ENCODE measurements at regions not wholly inside any gene's neighbourhood (a gene's known extent, or its start where the extent isn't known, plus 50 kb on each side); places are given as distances from the start of the nearest gene placed in this dataset.

DNA sequence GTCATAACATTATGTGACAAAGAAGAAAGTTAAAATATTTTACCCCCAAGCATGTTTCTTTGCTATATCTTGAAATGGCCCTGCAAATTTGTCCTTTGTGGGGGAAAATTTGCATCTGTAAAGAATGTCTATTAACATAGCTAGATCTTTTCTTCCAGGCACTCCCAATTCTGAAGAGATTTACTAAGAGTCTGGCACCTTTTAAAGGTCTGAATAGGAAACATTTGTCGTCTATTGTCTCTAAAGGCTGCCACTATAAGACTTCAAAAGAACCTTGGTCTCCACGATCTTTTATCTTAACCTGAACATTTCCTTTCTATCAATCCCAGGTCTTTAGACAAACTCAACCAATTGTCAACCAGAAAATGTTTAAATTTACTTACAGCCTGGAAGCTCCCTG is 128.6 kb upstream of the VCX start:
- no TSS peak for BruUV-seq (replicated peaks)
- intact Hi-C loops (cut with micrococcal nuclease; ENCODE audit: unreplicated experiment), result no loop called here
- POLR2A ChIA-PET, result no interaction called here
- H3K9me3 ChIP-seq (ENCODE audit: low read length), result no peaks in the 10 kb centered on the region
- in situ Hi-C loops (cut with HindIII; ENCODE audit: extremely low pct_ligation_motif_present, low pct_unique_long_range_greater_than_20kb), result no loop called here
- H3K9ac ChIP-seq (ENCODE audit: insufficient read depth, low read depth, low read length), result no peak overlapping the region
- ATAC-seq (no peak), DNase-seq (ENCODE audit: low spot score) (no peak), FAIRE-seq (no peak)
- no peak for TF ChIP-seq ZNF552 (CRISPR knock-in tag; IDR thresholded peaks at IDR 0.05; ENCODE audit: borderline replicate concordance)
- H3K79me2 ChIP-seq (ENCODE audit: insufficient read depth, low read length), result no peaks in the 10 kb centered on the region
- H3K4me3 ChIP-seq (replicated peaks in 1 of 3; ENCODE audit: insufficient read depth in 1 of 3, low read depth in 2 of 3, low read length in 3 of 3), result no peak overlapping the region
- H4K20me1 ChIP-seq (ENCODE audit: insufficient read depth, low read length), result no peaks in the 10 kb centered on the region
- H3K36me3 ChIP-seq (replicated peaks in 1 of 2; ENCODE audit: control insufficient read depth in 1 of 2, insufficient read depth in 2 of 2, low read length in 2 of 2), result no peaks in the 10 kb centered on the region
- no peaks in the 10 kb centered on the region for H3K27me3 ChIP-seq (ENCODE audit: control insufficient read depth in 1 of 2, insufficient read depth in 2 of 2, low read length in 2 of 2)
- no peak overlapping the region for H2AFZ ChIP-seq (ENCODE audit: low read length)
- H3K4me2 ChIP-seq (ENCODE audit: low read depth, low read length), result no peak overlapping the region
- CTCF ChIA-PET (ENCODE audit: low intra/inter-chr PET ratio, low total read pairs), result no interaction called here
- WGBS (ENCODE audit: low lambda C conversion rate), result 9% methylated on average over 2 of the region's 2 CpGs
- no peak overlapping the region for H3K27ac ChIP-seq (ENCODE audit: extremely low read length, insufficient read depth, low read length)
- no peaks in the 10 kb centered on the region for H3K4me1 ChIP-seq (ENCODE audit: insufficient read depth, low read length)

DNA sequence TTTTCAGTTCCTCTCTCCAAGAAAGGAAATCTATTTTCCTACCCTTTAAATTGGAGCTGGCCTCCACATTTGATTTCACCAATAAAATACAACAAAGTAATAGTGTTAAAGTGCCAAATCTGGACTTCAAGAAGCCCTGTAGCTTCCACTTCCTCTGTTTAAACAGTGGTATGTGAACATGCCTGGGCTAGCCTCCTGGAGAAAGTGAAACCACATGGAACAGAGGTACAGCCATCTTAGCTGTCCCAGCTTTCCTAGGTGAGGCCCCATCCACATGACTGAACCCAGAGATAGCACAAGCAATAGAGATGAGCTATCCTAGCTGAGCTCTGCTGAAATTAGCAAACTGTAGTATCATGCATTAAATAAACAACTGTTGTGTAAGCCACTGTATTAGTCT is 131.8 kb upstream of the VCX start:
- BruUV-seq (replicated peaks), result no TSS peak
- Histone ChIP-seq H3K4me1 (ENCODE audit: insufficient read depth, low read length) (no peaks in the 10 kb centered on the region), H3K4me2 (ENCODE audit: low read depth, low read length) (no peak overlapping the region), H3K27ac (ENCODE audit: extremely low read length, insufficient read depth, low read length) (no peak overlapping the region), H3K9ac (ENCODE audit: insufficient read depth, low read depth, low read length) (no peak overlapping the region), H3K4me3 (replicated peaks in 1 of 3; ENCODE audit: insufficient read depth in 1 of 3, low read depth in 2 of 3, low read length in 3 of 3) (no peak overlapping the region), H4K20me1 (ENCODE audit: insufficient read depth, low read length) (no peaks in the 10 kb centered on the region), H3K79me2 (ENCODE audit: insufficient read depth, low read length) (no peaks in the 10 kb centered on the region), H2AFZ (ENCODE audit: low read length) (no peak overlapping the region), H3K36me3 (replicated peaks in 1 of 2; ENCODE audit: control insufficient read depth in 1 of 2, insufficient read depth in 2 of 2, low read length in 2 of 2) (no peaks in the 10 kb centered on the region), H3K9me3 (ENCODE audit: low read length) (no peaks in the 10 kb centered on the region), H3K27me3 (ENCODE audit: control insufficient read depth in 1 of 2, insufficient read depth in 2 of 2, low read length in 2 of 2) (no peaks in the 10 kb centered on the region)
- DNase-seq (ENCODE audit: low spot score) (no peak), ATAC-seq (no peak), FAIRE-seq (no peak)
- ChIA-PET CTCF (ENCODE audit: low intra/inter-chr PET ratio, low total read pairs) (no interaction called here), POLR2A (no interaction called here)
- in situ Hi-C loops (cut with HindIII; ENCODE audit: extremely low pct_ligation_motif_present, low pct_unique_long_range_greater_than_20kb), result no loop called here
- intact Hi-C loops (cut with micrococcal nuclease; ENCODE audit: unreplicated experiment), result no loop called here
- TF ChIP-seq TP53 (CRISPR knock-in tag; conservative IDR thresholded peaks at IDR 0.05), result peak; percentile 97
- TF ChIP-seq, protein P1, sequence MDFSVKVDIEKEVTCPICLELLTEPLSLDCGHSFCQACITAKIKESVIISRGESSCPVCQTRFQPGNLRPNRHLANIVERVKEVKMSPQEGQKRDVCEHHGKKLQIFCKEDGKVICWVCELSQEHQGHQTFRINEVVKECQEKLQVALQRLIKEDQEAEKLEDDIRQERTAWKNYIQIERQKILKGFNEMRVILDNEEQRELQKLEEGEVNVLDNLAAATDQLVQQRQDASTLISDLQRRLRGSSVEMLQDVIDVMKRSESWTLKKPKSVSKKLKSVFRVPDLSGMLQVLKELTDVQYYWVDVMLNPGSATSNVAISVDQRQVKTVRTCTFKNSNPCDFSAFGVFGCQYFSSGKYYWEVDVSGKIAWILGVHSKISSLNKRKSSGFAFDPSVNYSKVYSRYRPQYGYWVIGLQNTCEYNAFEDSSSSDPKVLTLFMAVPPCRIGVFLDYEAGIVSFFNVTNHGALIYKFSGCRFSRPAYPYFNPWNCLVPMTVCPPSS (IDR thresholded peaks at IDR 0.05), result no peak

Measured in HepG2 (cell line).